ENCODE measurements at regions not wholly inside any gene's neighbourhood (a gene's known extent, or its start where the extent isn't known, plus 50 kb on each side); places are given as distances from the start of the nearest gene placed in this dataset.

- Histone ChIP-seq H4K20me1 (ENCODE audit: insufficient read depth, low read length) (no peaks in the 10 kb centered on the region), H3K4me3 (ENCODE audit: low read depth in 1 of 2, low read length in 2 of 2) (no peak overlapping the region), H3K79me2 (ENCODE audit: insufficient read depth, low read length) (no peaks in the 10 kb centered on the region), H3K9ac (ENCODE audit: low read depth, low read length) (no peak overlapping the region), H3K27me3 (ENCODE audit: insufficient read depth, low read length, poor library complexity) (no peaks in the 10 kb centered on the region), H3K27ac (ENCODE audit: low read length) (no peak overlapping the region), H3K4me2 (ENCODE audit: insufficient read depth, low read length) (no peak overlapping the region), H2AFZ (ENCODE audit: low read depth, low read length) (no peak overlapping the region), H3K36me3 (ENCODE audit: insufficient read depth, low read length) (no peaks in the 10 kb centered on the region), H3K4me1 (ENCODE audit: insufficient read depth, low read length) (no peaks in the 10 kb centered on the region), H3K9me3 (ENCODE audit: insufficient read depth, low read length, severe bottlenecking) (no peaks in the 10 kb centered on the region)
- no peak for DNase-seq
- TF ChIP-seq, protein P1, sequence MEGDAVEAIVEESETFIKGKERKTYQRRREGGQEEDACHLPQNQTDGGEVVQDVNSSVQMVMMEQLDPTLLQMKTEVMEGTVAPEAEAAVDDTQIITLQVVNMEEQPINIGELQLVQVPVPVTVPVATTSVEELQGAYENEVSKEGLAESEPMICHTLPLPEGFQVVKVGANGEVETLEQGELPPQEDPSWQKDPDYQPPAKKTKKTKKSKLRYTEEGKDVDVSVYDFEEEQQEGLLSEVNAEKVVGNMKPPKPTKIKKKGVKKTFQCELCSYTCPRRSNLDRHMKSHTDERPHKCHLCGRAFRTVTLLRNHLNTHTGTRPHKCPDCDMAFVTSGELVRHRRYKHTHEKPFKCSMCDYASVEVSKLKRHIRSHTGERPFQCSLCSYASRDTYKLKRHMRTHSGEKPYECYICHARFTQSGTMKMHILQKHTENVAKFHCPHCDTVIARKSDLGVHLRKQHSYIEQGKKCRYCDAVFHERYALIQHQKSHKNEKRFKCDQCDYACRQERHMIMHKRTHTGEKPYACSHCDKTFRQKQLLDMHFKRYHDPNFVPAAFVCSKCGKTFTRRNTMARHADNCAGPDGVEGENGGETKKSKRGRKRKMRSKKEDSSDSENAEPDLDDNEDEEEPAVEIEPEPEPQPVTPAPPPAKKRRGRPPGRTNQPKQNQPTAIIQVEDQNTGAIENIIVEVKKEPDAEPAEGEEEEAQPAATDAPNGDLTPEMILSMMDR (IDR thresholded peaks at IDR 0.05; ENCODE audit: borderline replicate concordance, extremely low read depth, low read length, poor library complexity, severe bottlenecking) = no peak
- no peak for TF ChIP-seq EZH2 (IDR thresholded peaks at IDR 0.05; ENCODE audit: borderline replicate concordance, low read depth, low read length, severe bottlenecking)
- no peak for ATAC-seq (ENCODE audit: insufficient read depth, low read depth)
Measured at GRCh38 chr7:1317646-1318045, 85.0 kb downstream of the UNCX start.

DNA sequence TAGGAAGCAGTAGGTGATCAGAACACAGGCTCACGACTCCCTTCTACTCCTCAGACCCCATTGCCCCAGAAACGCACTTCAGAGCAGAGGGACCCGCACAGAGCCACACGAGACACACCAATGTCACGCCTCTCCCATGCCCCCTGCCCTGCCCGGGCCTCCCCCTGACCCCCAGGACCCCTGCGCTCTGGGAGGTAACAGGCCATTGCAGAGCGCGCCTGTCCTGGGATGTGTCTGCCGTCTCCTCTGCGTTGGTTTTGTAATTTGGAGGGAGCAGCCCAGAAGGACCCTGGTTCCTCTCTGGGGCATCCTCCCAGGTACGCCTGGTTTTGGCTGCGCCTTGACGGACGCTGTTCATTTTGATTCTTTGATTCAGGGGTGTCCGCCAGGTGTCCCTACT lies 85.4 kb downstream of the UNCX start:
- Histone ChIP-seq H3K79me2 (ENCODE audit: insufficient read depth, low read length) (no peaks in the 10 kb centered on the region), H3K9ac (ENCODE audit: low read depth, low read length) (no peak overlapping the region), H3K4me1 (ENCODE audit: insufficient read depth, low read length) (no peaks in the 10 kb centered on the region), H2AFZ (ENCODE audit: low read depth, low read length) (no peak overlapping the region), H3K4me3 (ENCODE audit: low read depth in 1 of 2, low read length in 2 of 2) (no peak overlapping the region), H4K20me1 (ENCODE audit: insufficient read depth, low read length) (no peaks in the 10 kb centered on the region), H3K9me3 (ENCODE audit: insufficient read depth, low read length, severe bottlenecking) (no peaks in the 10 kb centered on the region), H3K4me2 (ENCODE audit: insufficient read depth, low read length) (no peak overlapping the region), H3K27me3 (ENCODE audit: insufficient read depth, low read length, poor library complexity) (no peaks in the 10 kb centered on the region), H3K36me3 (ENCODE audit: insufficient read depth, low read length) (no peaks in the 10 kb centered on the region), H3K27ac (ENCODE audit: low read length) (no peak overlapping the region)
- no peak for DNase-seq
- no peak for ATAC-seq (ENCODE audit: insufficient read depth, low read depth)
- no peak for TF ChIP-seq EZH2 (IDR thresholded peaks at IDR 0.05; ENCODE audit: borderline replicate concordance, low read depth, low read length, severe bottlenecking)
- TF ChIP-seq, protein P1 (IDR thresholded peaks at IDR 0.05; ENCODE audit: borderline replicate concordance, extremely low read depth, low read length, poor library complexity, severe bottlenecking) = no peak

DNA sequence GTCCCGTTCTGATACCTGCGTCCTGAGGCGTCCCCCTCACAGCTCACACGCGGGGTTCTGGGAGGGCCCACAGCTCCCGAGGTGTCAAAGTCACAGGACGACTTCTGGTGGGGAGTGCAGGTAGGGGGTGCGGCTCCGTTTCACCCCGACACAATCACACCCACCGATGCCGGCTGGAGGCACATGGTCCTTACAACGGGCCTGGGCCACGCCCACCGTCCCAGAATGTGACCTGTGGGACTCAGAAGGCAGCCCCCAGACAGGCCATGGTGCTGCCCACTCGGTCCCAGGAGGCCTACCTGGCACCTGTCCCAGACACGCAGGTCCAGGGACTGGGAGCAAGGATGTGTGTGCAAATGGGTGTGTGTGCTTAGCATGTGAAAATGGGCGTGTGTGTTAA lies 86.0 kb downstream of the UNCX start:
- Histone ChIP-seq H3K4me1 (ENCODE audit: insufficient read depth, low read length) (no peaks in the 10 kb centered on the region), H3K27ac (ENCODE audit: low read length) (no peak overlapping the region), H3K4me2 (ENCODE audit: insufficient read depth, low read length) (no peak overlapping the region), H3K4me3 (ENCODE audit: low read depth in 1 of 2, low read length in 2 of 2) (no peak overlapping the region), H3K79me2 (ENCODE audit: insufficient read depth, low read length) (no peaks in the 10 kb centered on the region), H3K9ac (ENCODE audit: low read depth, low read length) (no peak overlapping the region), H3K9me3 (ENCODE audit: insufficient read depth, low read length, severe bottlenecking) (no peaks in the 10 kb centered on the region), H4K20me1 (ENCODE audit: insufficient read depth, low read length) (no peaks in the 10 kb centered on the region), H3K27me3 (ENCODE audit: insufficient read depth, low read length, poor library complexity) (no peaks in the 10 kb centered on the region), H3K36me3 (ENCODE audit: insufficient read depth, low read length) (no peaks in the 10 kb centered on the region), H2AFZ (ENCODE audit: low read depth, low read length) (no peak overlapping the region)
- DNase-seq (no peak), ATAC-seq (ENCODE audit: insufficient read depth, low read depth) (no peak)
- TF ChIP-seq, protein P1 (IDR thresholded peaks at IDR 0.05; ENCODE audit: borderline replicate concordance, extremely low read depth, low read length, poor library complexity, severe bottlenecking) = no peak
- no peak for TF ChIP-seq EZH2 (IDR thresholded peaks at IDR 0.05; ENCODE audit: borderline replicate concordance, low read depth, low read length, severe bottlenecking)

All from DND-41 (cell line).